K562 (cell line): ENCODE measurements at regions not wholly inside any gene's neighbourhood (a gene's known extent, or its start where the extent isn't known, plus 50 kb on each side); places are given as distances from the start of the nearest gene placed in this dataset.

Experiments
- AFF1 ChIP-seq, 2 experiments: fragments of 450-650 bp; IDR thresholded peaks; 2 replicates each; pipeline ENCODE4 v1.6.1; 2018; ENCODE audit warnings: mild to moderate bottlenecking in 2 of 2, low read depth in 1 of 2; ENCODE audit not compliant: partially characterized antibody in 2 of 2
- CHD4 ChIP-seq: fragments of 200-600 bp; sonication (generic); IDR thresholded peaks from 3 replicates; pipeline ENCODE4 v1.6.1; 2012; ENCODE audit warnings: low read depth, mild to moderate bottlenecking, mixed read lengths, low read length, inconsistent platforms; ENCODE audit not compliant: insufficient read depth, insufficient replicate concordance, poor library complexity, severe bottlenecking
- CREB1 ChIP-seq, 2 experiments: sonication (generic) in 1 of 2; formaldehyde crosslinking in 1 of 2; IDR thresholded peaks; 2 replicates each; pipeline versions ENCODE4 v1.6.1 to v1.8.0; 2012 to 2022; ENCODE audit warnings: inconsistent platforms in 1 of 2, mild to moderate bottlenecking in 1 of 2, missing genetic modification reagents in 1 of 2, moderate library complexity in 1 of 2
- ETS2 ChIP-seq: IDR thresholded peaks from 2 replicates; pipeline ENCODE4 v1.6.1; 2016; ENCODE audit warnings: borderline replicate concordance, missing genetic modification characterization, mild to moderate bottlenecking, moderate library complexity, missing compliant biosample characterization; ENCODE audit not compliant: poor library complexity, severe bottlenecking
- EZH2 ChIP-seq: IDR thresholded peaks from 2 replicates; pipeline ENCODE4 v1.6.1; 2012; ENCODE audit warnings: low read depth, mild to moderate bottlenecking, inconsistent platforms, low read length, borderline replicate concordance
- POLR2A ChIP-seq: fragments of 450-650 bp; conservative IDR thresholded peaks from 2 replicates; pipeline ENCODE4 v1.6.1; 2016
- SAP30 ChIP-seq: fragments of 200-600 bp; sonication (generic); IDR thresholded peaks from 2 replicates; pipeline ENCODE4 v1.6.1; 2012; ENCODE audit warnings: borderline replicate concordance, low read depth, mild to moderate bottlenecking, moderate library complexity, low read length, control low read depth, inconsistent platforms; ENCODE audit not compliant: insufficient read depth, poor library complexity, severe bottlenecking
- XRCC5 ChIP-seq: fragments of 200-400 bp; formaldehyde crosslinking; IDR thresholded peaks from 2 replicates; pipeline ENCODE4 v1.6.1; 2017; ENCODE audit warnings: low read depth, mild to moderate bottlenecking, low read length
- ZNF311 ChIP-seq: fragments of 250-450 bp; sonication (Bioruptor Pico); IDR thresholded peaks from 2 replicates; pipeline ENCODE4 v1.4.0; 2020; ENCODE audit warnings: mild to moderate bottlenecking, moderate library complexity
- TF ChIP-seq, protein P1 (sequence below): sonication (generic); formaldehyde crosslinking; IDR thresholded peaks from 2 replicates; pipeline ENCODE4 v1.5.0; 2020; ENCODE audit warnings: missing genetic modification reagents
- TF ChIP-seq, protein P2 (sequence below), 3 experiments: IDR thresholded peaks in 2 of 3; conservative IDR thresholded peaks in 1 of 3; 2 replicates each; pipeline ENCODE4 v1.5.1; 2011 to 2012; ENCODE audit warnings: low read length in 3 of 3, mild to moderate bottlenecking in 3 of 3, control low read depth in 2 of 3, improper control_type of control experiment in 1 of 3, inconsistent platforms in 1 of 3, low read depth in 1 of 3, mixed read lengths in 1 of 3, moderate library complexity in 1 of 3; ENCODE audit not compliant: insufficient read depth in 2 of 3

DNA sequence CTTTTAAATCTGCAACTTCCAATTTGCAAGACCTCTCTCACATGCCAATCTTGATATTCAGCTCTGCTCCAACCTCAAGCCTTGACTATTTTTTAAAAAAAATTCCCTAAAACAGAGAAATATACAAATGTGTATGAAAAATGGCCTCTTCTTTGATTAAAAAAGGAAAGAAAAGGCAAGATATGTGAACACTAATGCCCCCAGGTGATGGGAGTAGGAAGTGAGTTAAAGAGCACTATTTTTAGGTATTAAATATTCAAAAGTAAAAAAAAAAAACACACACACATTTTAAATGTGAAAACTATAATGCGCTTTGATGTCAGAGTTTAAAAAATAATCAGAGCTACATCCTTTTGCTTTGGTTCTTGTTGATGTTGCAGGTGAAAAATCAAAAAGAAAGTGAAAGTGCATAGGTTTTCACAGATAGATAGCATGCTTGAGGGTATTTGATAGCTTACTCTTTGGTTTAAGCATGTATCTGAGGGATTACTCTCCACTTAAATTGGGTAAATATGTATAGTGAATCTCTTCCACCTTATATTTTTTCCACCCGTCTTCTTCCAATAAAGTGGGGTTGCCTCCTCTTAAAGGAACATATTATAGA is 406.0 kb upstream of the POU3F3 start:
- TF ChIP-seq AFF1 (IDR thresholded peaks at IDR 0.05; ENCODE audit: low read depth in 1 of 2, partially characterized antibody in 2 of 2): no peak
- TF ChIP-seq, protein P1, sequence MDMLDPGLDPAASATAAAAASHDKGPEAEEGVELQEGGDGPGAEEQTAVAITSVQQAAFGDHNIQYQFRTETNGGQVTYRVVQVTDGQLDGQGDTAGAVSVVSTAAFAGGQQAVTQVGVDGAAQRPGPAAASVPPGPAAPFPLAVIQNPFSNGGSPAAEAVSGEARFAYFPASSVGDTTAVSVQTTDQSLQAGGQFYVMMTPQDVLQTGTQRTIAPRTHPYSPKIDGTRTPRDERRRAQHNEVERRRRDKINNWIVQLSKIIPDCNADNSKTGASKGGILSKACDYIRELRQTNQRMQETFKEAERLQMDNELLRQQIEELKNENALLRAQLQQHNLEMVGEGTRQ (CRISPR knock-in tag): no peak
- TF ChIP-seq, protein P2, sequence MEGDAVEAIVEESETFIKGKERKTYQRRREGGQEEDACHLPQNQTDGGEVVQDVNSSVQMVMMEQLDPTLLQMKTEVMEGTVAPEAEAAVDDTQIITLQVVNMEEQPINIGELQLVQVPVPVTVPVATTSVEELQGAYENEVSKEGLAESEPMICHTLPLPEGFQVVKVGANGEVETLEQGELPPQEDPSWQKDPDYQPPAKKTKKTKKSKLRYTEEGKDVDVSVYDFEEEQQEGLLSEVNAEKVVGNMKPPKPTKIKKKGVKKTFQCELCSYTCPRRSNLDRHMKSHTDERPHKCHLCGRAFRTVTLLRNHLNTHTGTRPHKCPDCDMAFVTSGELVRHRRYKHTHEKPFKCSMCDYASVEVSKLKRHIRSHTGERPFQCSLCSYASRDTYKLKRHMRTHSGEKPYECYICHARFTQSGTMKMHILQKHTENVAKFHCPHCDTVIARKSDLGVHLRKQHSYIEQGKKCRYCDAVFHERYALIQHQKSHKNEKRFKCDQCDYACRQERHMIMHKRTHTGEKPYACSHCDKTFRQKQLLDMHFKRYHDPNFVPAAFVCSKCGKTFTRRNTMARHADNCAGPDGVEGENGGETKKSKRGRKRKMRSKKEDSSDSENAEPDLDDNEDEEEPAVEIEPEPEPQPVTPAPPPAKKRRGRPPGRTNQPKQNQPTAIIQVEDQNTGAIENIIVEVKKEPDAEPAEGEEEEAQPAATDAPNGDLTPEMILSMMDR (IDR thresholded peaks at IDR 0.05 in 2 of 3, conservative IDR thresholded peaks at IDR 0.05 in 1 of 3; ENCODE audit: insufficient read depth in 2 of 3, low read depth in 1 of 3, low read length in 3 of 3): no peak
- no peak for TF ChIP-seq POLR2A
- TF ChIP-seq XRCC5: no peak
- TF ChIP-seq CREB1 (IDR thresholded peaks at IDR 0.05): no peak
- TF ChIP-seq CREB1 (CRISPR knock-in tag; IDR thresholded peaks at IDR 0.05): no peak
- no peak for TF ChIP-seq ETS2 (tag)
- no peak for TF ChIP-seq ZNF311
- TF ChIP-seq SAP30: no peak
- TF ChIP-seq CHD4: no peak
- TF ChIP-seq EZH2: no peak
